ENCODE measurements at regions not wholly inside any gene's neighbourhood (a gene's known extent, or its start where the extent isn't known, plus 50 kb on each side); places are given as distances from the start of the nearest gene placed in this dataset.

DNA sequence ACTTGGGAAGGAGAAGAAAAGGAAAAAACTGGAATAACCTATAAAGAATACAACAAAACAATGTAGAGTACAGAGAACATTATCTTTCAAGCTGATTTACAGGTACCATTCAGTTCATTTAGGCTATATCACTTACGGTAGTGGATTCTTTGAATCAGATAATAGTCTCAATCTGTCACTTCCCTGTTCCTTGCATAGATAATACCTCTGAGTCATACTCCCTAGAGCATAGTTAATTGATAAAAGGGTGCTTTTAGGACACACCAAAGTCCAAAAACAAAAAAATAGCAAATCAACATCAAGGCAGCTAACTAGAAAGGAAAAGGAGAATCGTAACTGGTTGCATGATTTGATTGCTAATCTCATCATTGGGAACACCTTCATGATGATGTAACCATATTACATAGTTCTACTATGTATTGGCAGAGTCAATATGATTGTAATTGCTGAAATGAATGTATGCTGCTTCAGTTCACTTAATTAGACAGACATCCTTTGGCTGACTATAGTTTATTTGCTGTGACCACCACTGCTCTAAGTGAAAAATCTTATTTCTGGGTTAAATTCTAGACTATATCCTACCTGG, 844.4 kb downstream of the GATA3 start:
- no peaks in the 10 kb centered on the region for H3K27me3 ChIP-seq (replicated peaks; ENCODE audit: insufficient read depth)
- H3K36me3 ChIP-seq, result no peaks in the 10 kb centered on the region
- DNase-seq (ENCODE audit: low spot score), result no peak
- intact Hi-C loops (cut with DNase I), result no loop called here
- no peak for TF ChIP-seq POLR2AphosphoS5 (IDR thresholded peaks at IDR 0.05)
- TF ChIP-seq POLR2A (IDR thresholded peaks at IDR 0.05), result no peak
- TF ChIP-seq, protein P1, sequence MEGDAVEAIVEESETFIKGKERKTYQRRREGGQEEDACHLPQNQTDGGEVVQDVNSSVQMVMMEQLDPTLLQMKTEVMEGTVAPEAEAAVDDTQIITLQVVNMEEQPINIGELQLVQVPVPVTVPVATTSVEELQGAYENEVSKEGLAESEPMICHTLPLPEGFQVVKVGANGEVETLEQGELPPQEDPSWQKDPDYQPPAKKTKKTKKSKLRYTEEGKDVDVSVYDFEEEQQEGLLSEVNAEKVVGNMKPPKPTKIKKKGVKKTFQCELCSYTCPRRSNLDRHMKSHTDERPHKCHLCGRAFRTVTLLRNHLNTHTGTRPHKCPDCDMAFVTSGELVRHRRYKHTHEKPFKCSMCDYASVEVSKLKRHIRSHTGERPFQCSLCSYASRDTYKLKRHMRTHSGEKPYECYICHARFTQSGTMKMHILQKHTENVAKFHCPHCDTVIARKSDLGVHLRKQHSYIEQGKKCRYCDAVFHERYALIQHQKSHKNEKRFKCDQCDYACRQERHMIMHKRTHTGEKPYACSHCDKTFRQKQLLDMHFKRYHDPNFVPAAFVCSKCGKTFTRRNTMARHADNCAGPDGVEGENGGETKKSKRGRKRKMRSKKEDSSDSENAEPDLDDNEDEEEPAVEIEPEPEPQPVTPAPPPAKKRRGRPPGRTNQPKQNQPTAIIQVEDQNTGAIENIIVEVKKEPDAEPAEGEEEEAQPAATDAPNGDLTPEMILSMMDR (IDR thresholded peaks at IDR 0.05), result no peak
- H3K27ac ChIP-seq, result no peak overlapping the region
- H3K9me3 ChIP-seq, result no peaks in the 10 kb centered on the region
- no peaks in the 10 kb centered on the region for H3K4me1 ChIP-seq (replicated peaks)
- no peak overlapping the region for H3K4me3 ChIP-seq
- 75% methylated on average over 2 of the region's 2 CpGs for WGBS

DNA sequence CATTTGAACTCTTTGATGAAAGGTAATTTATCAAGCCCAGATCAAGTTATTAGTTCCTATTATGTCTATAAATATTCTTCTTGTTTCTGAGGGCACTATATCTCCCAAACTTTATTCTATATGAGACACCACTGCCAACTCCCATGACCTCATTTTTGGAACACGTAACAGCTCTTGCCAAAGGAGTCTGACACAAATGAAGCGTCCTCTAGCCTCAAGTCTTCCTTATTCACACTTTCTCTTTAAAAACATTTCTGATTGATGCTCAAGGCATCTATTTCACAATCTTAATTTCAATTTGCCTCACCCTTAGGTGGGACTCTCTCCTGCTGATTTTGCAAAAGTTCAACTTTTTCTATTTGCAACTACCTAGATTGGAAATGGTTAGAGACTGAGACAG, 848.4 kb downstream of the GATA3 start:
- H3K4me1 ChIP-seq (replicated peaks), result no peaks in the 10 kb centered on the region
- no peak overlapping the region for H3K27ac ChIP-seq
- no peak for DNase-seq (ENCODE audit: low spot score)
- no peaks in the 10 kb centered on the region for H3K27me3 ChIP-seq (replicated peaks; ENCODE audit: insufficient read depth)
- intact Hi-C loops (cut with DNase I), result no loop called here
- no peak for TF ChIP-seq POLR2AphosphoS5 (IDR thresholded peaks at IDR 0.05)
- no peak for TF ChIP-seq POLR2A (IDR thresholded peaks at IDR 0.05)
- TF ChIP-seq, protein P1 (IDR thresholded peaks at IDR 0.05), result no peak
- H3K9me3 ChIP-seq, result no peaks in the 10 kb centered on the region
- 81% methylated on average over 2 of the region's 2 CpGs for WGBS
- H3K4me3 ChIP-seq, result no peak overlapping the region
- no peaks in the 10 kb centered on the region for H3K36me3 ChIP-seq

DNA sequence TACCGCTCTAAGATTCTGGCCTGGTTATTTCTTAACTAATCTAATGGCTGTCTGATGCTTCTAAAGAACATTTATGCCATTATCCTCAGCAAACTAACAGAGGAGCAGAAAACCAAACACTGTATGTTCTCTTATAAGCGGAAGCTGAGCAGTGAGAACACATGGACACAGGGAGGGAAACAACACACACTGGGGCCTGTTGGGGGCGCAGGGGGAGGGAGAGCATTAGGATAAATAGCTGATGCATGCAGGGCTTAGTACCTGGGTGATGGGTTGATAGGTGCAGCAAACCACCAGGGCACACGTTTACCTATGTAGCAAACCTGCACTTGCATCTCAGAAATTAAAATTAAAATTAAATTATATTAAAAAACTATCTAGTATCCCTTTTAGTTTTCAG, 853.5 kb downstream of the GATA3 start:
- Histone ChIP-seq H3K27ac (no peak overlapping the region), H3K9me3 (no peaks in the 10 kb centered on the region), H3K4me1 (replicated peaks) (no peaks in the 10 kb centered on the region), H3K27me3 (replicated peaks; ENCODE audit: insufficient read depth) (no peaks in the 10 kb centered on the region), H3K4me3 (no peak overlapping the region), H3K36me3 (no peaks in the 10 kb centered on the region)
- WGBS, result 84% methylated on average over 4 of the region's 4 CpGs
- intact Hi-C loops (cut with DNase I), result no loop called here
- no peak for DNase-seq (ENCODE audit: low spot score)
- TF ChIP-seq POLR2AphosphoS5 (IDR thresholded peaks at IDR 0.05) (no peak), POLR2A (IDR thresholded peaks at IDR 0.05) (no peak)
- TF ChIP-seq, protein P1 (IDR thresholded peaks at IDR 0.05), result no peak

DNA sequence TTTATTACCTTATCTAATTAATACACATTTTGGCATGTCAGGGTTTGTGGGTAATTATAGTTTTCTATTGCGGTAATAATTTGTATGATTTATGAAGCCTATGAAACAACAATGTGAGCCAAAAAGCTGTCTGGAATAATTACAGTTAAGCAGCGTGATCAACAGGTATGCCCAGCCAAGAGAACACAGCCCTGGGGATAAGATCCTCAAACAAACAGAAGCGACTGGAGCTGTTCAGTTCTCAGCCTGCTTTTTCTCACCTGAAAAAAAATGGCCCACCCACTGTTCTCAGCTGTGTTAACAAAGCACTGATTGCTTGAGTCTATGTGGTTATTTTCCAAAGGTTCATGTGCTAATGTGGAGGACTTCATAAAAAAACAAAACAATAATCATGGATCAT, 855.8 kb downstream of the GATA3 start:
- no peak overlapping the region for H3K4me3 ChIP-seq
- no peaks in the 10 kb centered on the region for H3K4me1 ChIP-seq (replicated peaks)
- no peak for DNase-seq (ENCODE audit: low spot score)
- H3K36me3 ChIP-seq, result no peaks in the 10 kb centered on the region
- no peaks in the 10 kb centered on the region for H3K27me3 ChIP-seq (replicated peaks; ENCODE audit: insufficient read depth)
- TF ChIP-seq, protein P1 (IDR thresholded peaks at IDR 0.05), result no peak
- TF ChIP-seq POLR2AphosphoS5 (IDR thresholded peaks at IDR 0.05), result no peak
- TF ChIP-seq POLR2A (IDR thresholded peaks at IDR 0.05), result no peak
- H3K9me3 ChIP-seq, result no peaks in the 10 kb centered on the region
- WGBS, result 21% methylated on average over 3 of the region's 3 CpGs
- no peak overlapping the region for H3K27ac ChIP-seq
- intact Hi-C loops (cut with DNase I), result no loop called here

DNA sequence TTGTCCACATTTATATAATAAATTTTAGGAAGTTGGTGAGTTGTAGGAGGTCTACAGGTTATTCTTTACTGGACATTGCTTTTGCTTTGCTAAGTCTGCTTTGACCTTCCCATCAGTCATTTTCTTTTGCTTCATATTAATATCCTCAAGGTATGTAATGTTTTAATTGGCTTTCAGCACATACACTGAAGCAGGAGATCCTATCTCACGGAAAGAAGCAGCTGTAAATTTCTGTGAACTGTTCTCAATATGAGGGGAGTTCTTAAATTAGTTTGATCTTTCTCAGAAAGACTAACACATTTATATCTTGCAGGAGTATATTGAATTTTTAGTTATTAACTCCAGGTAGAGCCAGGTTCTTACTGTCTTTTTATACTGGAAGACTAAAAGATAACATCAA, 856.5 kb downstream of the GATA3 start:
- H3K36me3 ChIP-seq, result no peaks in the 10 kb centered on the region
- H3K4me1 ChIP-seq (replicated peaks), result no peaks in the 10 kb centered on the region
- no peaks in the 10 kb centered on the region for H3K27me3 ChIP-seq (replicated peaks; ENCODE audit: insufficient read depth)
- 59% methylated on average over 1 of the region's 1 CpG for WGBS
- intact Hi-C loops (cut with DNase I), result no loop called here
- no peaks in the 10 kb centered on the region for H3K9me3 ChIP-seq
- H3K27ac ChIP-seq, result no peak overlapping the region
- H3K4me3 ChIP-seq, result no peak overlapping the region
- no peak for DNase-seq (ENCODE audit: low spot score)
- TF ChIP-seq, protein P1 (IDR thresholded peaks at IDR 0.05), result no peak
- TF ChIP-seq POLR2AphosphoS5 (IDR thresholded peaks at IDR 0.05), result no peak
- no peak for TF ChIP-seq POLR2A (IDR thresholded peaks at IDR 0.05)
